K562 (cell line): ENCODE measurements at regions not wholly inside any gene's neighbourhood (a gene's known extent, or its start where the extent isn't known, plus 50 kb on each side); places are given as distances from the start of the nearest gene placed in this dataset.

ENCODE experiments used
- BCLAF1 ChIP-seq, 2 experiments: fragments of 450-650 bp in 1 of 2; IDR thresholded peaks; 2 replicates each; pipeline ENCODE4 v1.6.1; 2011 to 2017; ENCODE audit warnings: low read depth in 2 of 2, antibody characterized with exemption in 1 of 2, borderline replicate concordance in 1 of 2, low read length in 1 of 2, mild to moderate bottlenecking in 1 of 2, mixed read lengths in 1 of 2; ENCODE audit not compliant: control insufficient read depth in 1 of 2
- ESRRB ChIP-seq: fragments of 250-450 bp; sonication (Bioruptor Pico); IDR thresholded peaks from 2 replicates; pipeline ENCODE4 v1.5.0; 2020; ENCODE audit warnings: mild to moderate bottlenecking, moderate library complexity, borderline replicate concordance
- ETS1 ChIP-seq: conservative IDR thresholded peaks from 2 replicates; pipeline ENCODE4 v1.6.1; 2011; ENCODE audit warnings: low read depth, mild to moderate bottlenecking, low read length; ENCODE audit not compliant: control insufficient read depth
- IRF9 ChIP-seq: fragments of 450-650 bp; IDR thresholded peaks from 2 replicates; pipeline ENCODE4 v1.6.1; 2016; ENCODE audit warnings: missing biosample characterization, missing genetic modification characterization
- KAT8 ChIP-seq: fragments of 450-650 bp; IDR thresholded peaks from 2 replicates; pipeline ENCODE4 v1.6.1; 2016; ENCODE audit warnings: low read depth, mild to moderate bottlenecking
- KDM4B ChIP-seq, 2 experiments: fragments of 450-650 bp in 1 of 2; sonication (generic) in 1 of 2; IDR thresholded peaks; 2 replicates each; pipeline ENCODE4 v1.6.1; 2016 to 2017; ENCODE audit warnings: borderline replicate concordance in 2 of 2, antibody characterized with exemption in 1 of 2, low read depth in 1 of 2, mild to moderate bottlenecking in 1 of 2
- MBD2 ChIP-seq: sonication (generic); IDR thresholded peaks from 2 replicates; pipeline ENCODE4 v1.6.1; 2016; ENCODE audit warnings: low read depth, borderline replicate concordance
- RREB1 ChIP-seq: fragments of 250-450 bp; sonication (Bioruptor Pico); IDR thresholded peaks from 2 replicates; pipeline ENCODE4 v1.4.0; 2020
- SP1 ChIP-seq: sonication (generic); formaldehyde crosslinking; IDR thresholded peaks from 2 replicates; pipeline ENCODE4 v1.8.1; 2022; ENCODE audit warnings: mild to moderate bottlenecking, missing genetic modification reagents
- THAP7 ChIP-seq: fragments of 250-450 bp; sonication (Bioruptor Pico); IDR thresholded peaks from 2 replicates; pipeline ENCODE4 v1.5.0; 2021
- TSC22D4 ChIP-seq: fragments of 450-650 bp; IDR thresholded peaks from 2 replicates; pipeline ENCODE4 v1.6.1; 2016; ENCODE audit warnings: missing genetic modification characterization, missing biosample characterization, control low read depth
- ZNF24 ChIP-seq: fragments of 450-650 bp; IDR thresholded peaks from 2 replicates; pipeline ENCODE4 v1.6.1; 2016
- ZNF253 ChIP-seq: fragments of 250-450 bp; sonication (Bioruptor Pico); conservative IDR thresholded peaks from 2 replicates; pipeline ENCODE4 v1.6.1; 2021; ENCODE audit warnings: mild to moderate bottlenecking

GRCh38 chr2:146990311-146991054, 854.3 kb upstream of the ACVR2A start (continued):
- TF ChIP-seq RREB1 (CRISPR knock-in tag) (no peak), BCLAF1 (IDR thresholded peaks at IDR 0.05; ENCODE audit: borderline replicate concordance in 1 of 2, control insufficient read depth in 1 of 2, low read depth in 2 of 2, low read length in 1 of 2) (no peak), MBD2 (no peak), THAP7 (CRISPR knock-in tag) (no peak), ZNF24 (no peak), ZNF253 (no peak), ETS1 (no peak), SP1 (CRISPR knock-in tag) (no peak), KAT8 (no peak), TSC22D4 (tag) (no peak), IRF9 (tag) (no peak), KDM4B (IDR thresholded peaks at IDR 0.05; ENCODE audit: borderline replicate concordance in 2 of 2, low read depth in 1 of 2) (no peak), ESRRB (no peak)
